Kidney capillary endothelial cell (primary cell): ENCODE measurements at regions not wholly inside any gene's neighbourhood (a gene's known extent, or its start where the extent isn't known, plus 50 kb on each side); places are given as distances from the start of the nearest gene placed in this dataset.
"Not testable (repeated sequence)": the region's sequence is repeated elsewhere in the genome, so short reads cannot be mapped to it uniquely, and the experiment has no call there.

ENCODE experiments used
- DNase-seq: peaks from one replicate; pipeline ENCODE4 v3.0.0-alpha.2; 2018; ENCODE audit warnings: low spot score

GRCh38 chr2:8500124-8501054, 181.5 kb upstream of the ID2 start:
- DNase-seq: no peak

- DNase-seq: no peak
Measured at GRCh38 chr2:8501061-8501720, 180.7 kb upstream of the ID2 start.

- no peak for DNase-seq
Measured at GRCh38 chr2:8502316-8502715, 179.5 kb upstream of the ID2 start.

- no peak for DNase-seq
Measured at GRCh38 chr2:8505311-8505920, 176.4 kb upstream of the ID2 start.

- no peak for DNase-seq
Measured at GRCh38 chr2:8506746-8507145, 175.1 kb upstream of the ID2 start.

- no peak for DNase-seq
Measured at GRCh38 chr2:8508766-8509165, 173.1 kb upstream of the ID2 start.

- DNase-seq: no peak
Measured at GRCh38 chr2:8509621-8510020, 172.2 kb upstream of the ID2 start.

- DNase-seq: not testable (repeated sequence)
Measured at GRCh38 chr2:8510055-8510454, 171.8 kb upstream of the ID2 start.

GRCh38 chr2:8510519-8510918, 171.3 kb upstream of the ID2 start:
- DNase-seq: no peak

GRCh38 chr2:8511868-8512612, 169.8 kb upstream of the ID2 start:
- no peak for DNase-seq

- DNase-seq: no peak
Measured at GRCh38 chr2:8513601-8514273, 168.1 kb upstream of the ID2 start.

GRCh38 chr2:8514274-8514662, 167.6 kb upstream of the ID2 start:
- DNase-seq: no peak

GRCh38 chr2:8514796-8515758, 166.8 kb upstream of the ID2 start:
- no peak for DNase-seq

GRCh38 chr2:8515864-8516533, 165.9 kb upstream of the ID2 start:
- DNase-seq: no peak

- DNase-seq: no peak
Measured at GRCh38 chr2:8517850-8518498, 163.9 kb upstream of the ID2 start.

GRCh38 chr2:8518979-8519668, 162.7 kb upstream of the ID2 start:
- no peak for DNase-seq

GRCh38 chr2:8520791-8521344, 161.0 kb upstream of the ID2 start:
- DNase-seq: no peak

GRCh38 chr2:8522687-8523086, 159.2 kb upstream of the ID2 start:
- DNase-seq: no peak

GRCh38 chr2:8524388-8524787, 157.5 kb upstream of the ID2 start:
- DNase-seq: no peak
